HEK293T (cell line): ENCODE measurements at regions not wholly inside any gene's neighbourhood (a gene's known extent, or its start where the extent isn't known, plus 50 kb on each side); places are given as distances from the start of the nearest gene placed in this dataset.

ENCODE experiments used
- CTCF ChIA-PET: fragments of 350-600 bp; formaldehyde crosslinking; extraction: SDS; loops from one replicate; lab custom pipeline; 2021; ENCODE audit warnings: antibody characterized with exemption, inconsistent platforms; lab: Yijun Ruan, JAX
- POLR2A ChIA-PET: fragments of 350-600 bp; formaldehyde crosslinking; extraction: SDS; loops from one replicate; lab custom pipeline; 2020; ENCODE audit warnings: antibody characterized with exemption, inconsistent platforms; lab: Yijun Ruan, JAX
- DNase-seq: peaks from one replicate; pipeline ENCODE4 v3.0.0; 2012; ENCODE audit warnings: mixed read lengths; ENCODE audit errors: extremely low spot score
- ARNT ChIP-seq: fragments of 450-650 bp; IDR thresholded peaks from 2 replicates; pipeline ENCODE4 v1.6.1; 2017; ENCODE audit warnings: mild to moderate bottlenecking
- BHLHE40 ChIP-seq: fragments of 450-650 bp; IDR thresholded peaks from 2 replicates; pipeline ENCODE4 v1.6.1; 2016; ENCODE audit warnings: mild to moderate bottlenecking, moderate library complexity, borderline replicate concordance
- CTBP1 ChIP-seq: fragments of 450-650 bp; IDR thresholded peaks from 2 replicates; pipeline ENCODE4 v1.6.1; 2016; ENCODE audit warnings: borderline replicate concordance
- ELF4 ChIP-seq: fragments of 450-650 bp; IDR thresholded peaks from 2 replicates; pipeline ENCODE4 v1.6.1; 2017; ENCODE audit warnings: antibody characterized with exemption
- FOXA1 ChIP-seq: fragments of 450-650 bp; IDR thresholded peaks from 2 replicates; pipeline ENCODE4 v1.6.1; 2016; ENCODE audit warnings: mild to moderate bottlenecking
- FOXK2 ChIP-seq: fragments of 450-650 bp; IDR thresholded peaks from 2 replicates; pipeline ENCODE4 v1.6.1; 2016; ENCODE audit warnings: mild to moderate bottlenecking
- FOXM1 ChIP-seq: fragments of 450-650 bp; IDR thresholded peaks from 2 replicates; pipeline ENCODE4 v1.6.1; 2017; ENCODE audit warnings: mild to moderate bottlenecking, borderline replicate concordance
- HDGF ChIP-seq: fragments of 450-650 bp; IDR thresholded peaks from 2 replicates; pipeline ENCODE4 v1.6.1; 2017; ENCODE audit warnings: antibody characterized with exemption, borderline replicate concordance
- L3MBTL2 ChIP-seq: fragments of 450-650 bp; conservative IDR thresholded peaks from 2 replicates; pipeline ENCODE4 v1.6.1; 2016; ENCODE audit warnings: mild to moderate bottlenecking
- LEF1 ChIP-seq: fragments of 450-650 bp; IDR thresholded peaks from 2 replicates; pipeline ENCODE4 v1.6.1; 2017; ENCODE audit warnings: mild to moderate bottlenecking, borderline replicate concordance
- NFRKB ChIP-seq: fragments of 450-650 bp; IDR thresholded peaks from 2 replicates; pipeline ENCODE4 v1.6.1; 2016; ENCODE audit warnings: mild to moderate bottlenecking, moderate library complexity
- SP1 ChIP-seq: fragments of 450-650 bp; IDR thresholded peaks from 2 replicates; pipeline ENCODE4 v1.6.1; 2017
- SUZ12 ChIP-seq: fragments of 450-650 bp; IDR thresholded peaks from 2 replicates; pipeline ENCODE4 v1.6.1; 2016; ENCODE audit warnings: mild to moderate bottlenecking
- TARDBP ChIP-seq: fragments of 450-650 bp; IDR thresholded peaks from 2 replicates; pipeline ENCODE4 v1.6.1; 2016
- ZNF384 ChIP-seq: fragments of 450-650 bp; IDR thresholded peaks from 2 replicates; pipeline ENCODE4 v1.6.1; 2016
- TF ChIP-seq, protein P1 (sequence below): fragments of 450-650 bp; IDR thresholded peaks from 2 replicates; pipeline ENCODE4 v1.6.1; 2016

- no peak for TF ChIP-seq ZNF384
- TF ChIP-seq ARNT = no peak
- no peak for TF ChIP-seq LEF1
- no peak for TF ChIP-seq BHLHE40
- TF ChIP-seq SUZ12 = no peak
- POLR2A ChIA-PET = no interaction called here
- no peak for DNase-seq
- CTCF ChIA-PET = no interaction called here
Measured at GRCh38 chr13:47291107-47291656, 394.3 kb upstream of the HTR2A start.

GRCh38 chr13:47289567-47289966 lies 392.7 kb upstream of the HTR2A start:
- POLR2A ChIA-PET = no interaction called here
- CTCF ChIA-PET = interaction anchor here (0.6 kb wide), 1 partner anchor 1171 kb away, joined by 3 read pairs; no protein-coding TSS in a partner anchor
- no peak for DNase-seq
- TF ChIP-seq SUZ12 (no peak), FOXM1 (no peak), SP1 (no peak), NFRKB (no peak), FOXA1 (no peak), ARNT (no peak)
- TF ChIP-seq, protein P1, sequence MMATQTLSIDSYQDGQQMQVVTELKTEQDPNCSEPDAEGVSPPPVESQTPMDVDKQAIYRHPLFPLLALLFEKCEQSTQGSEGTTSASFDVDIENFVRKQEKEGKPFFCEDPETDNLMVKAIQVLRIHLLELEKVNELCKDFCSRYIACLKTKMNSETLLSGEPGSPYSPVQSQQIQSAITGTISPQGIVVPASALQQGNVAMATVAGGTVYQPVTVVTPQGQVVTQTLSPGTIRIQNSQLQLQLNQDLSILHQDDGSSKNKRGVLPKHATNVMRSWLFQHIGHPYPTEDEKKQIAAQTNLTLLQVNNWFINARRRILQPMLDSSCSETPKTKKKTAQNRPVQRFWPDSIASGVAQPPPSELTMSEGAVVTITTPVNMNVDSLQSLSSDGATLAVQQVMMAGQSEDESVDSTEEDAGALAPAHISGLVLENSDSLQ = no peak

DNA sequence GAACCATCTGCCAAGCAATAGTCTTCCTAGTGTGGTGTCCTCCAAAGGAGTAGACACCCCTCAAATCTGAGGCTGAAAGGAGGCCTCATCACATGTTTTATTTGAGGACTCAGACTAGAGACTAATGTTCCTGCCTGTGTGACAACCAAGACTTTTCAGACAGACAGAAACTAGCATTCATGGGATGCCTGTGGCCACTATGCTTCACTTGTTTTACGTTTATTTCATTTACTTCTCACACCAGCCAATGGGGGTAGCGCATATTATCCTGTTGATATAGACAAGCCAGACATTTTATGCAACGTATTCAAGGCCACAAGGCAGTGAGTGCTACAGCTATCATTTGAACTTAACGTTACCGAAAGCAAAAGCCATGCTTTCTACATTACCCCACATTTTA lies 391.7 kb upstream of the HTR2A start:
- TF ChIP-seq, protein P1 = no peak
- DNase-seq = no peak
- CTCF ChIA-PET = no interaction called here
- POLR2A ChIA-PET = no interaction called here

DNA sequence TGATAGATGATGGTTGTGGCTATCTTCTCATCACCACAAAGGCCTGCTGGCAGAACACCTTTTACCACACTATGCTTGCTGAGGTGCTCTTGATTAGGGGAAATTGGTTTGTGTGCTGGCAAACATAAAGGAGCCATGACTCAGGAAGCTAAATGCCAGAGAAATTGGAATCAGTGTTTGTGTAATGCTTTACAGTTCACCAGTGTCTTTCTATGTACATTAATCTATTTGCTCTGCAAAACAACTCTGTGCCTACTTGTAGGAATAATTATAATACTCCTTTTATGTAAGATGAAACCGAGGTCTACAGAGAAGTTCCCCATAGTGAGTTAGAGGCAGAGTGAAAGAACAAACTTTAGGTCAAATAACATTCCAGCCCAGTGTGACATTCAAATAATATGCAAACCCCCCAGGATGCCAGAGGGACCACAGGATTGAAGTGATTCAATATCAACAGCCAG lies 390.5 kb upstream of the HTR2A start:
- ChIA-PET POLR2A (no interaction called here), CTCF (no interaction called here)
- no peak for DNase-seq
- TF ChIP-seq SUZ12 (no peak), L3MBTL2 (no peak), ARNT (no peak), NFRKB (no peak), LEF1 (no peak)

DNA sequence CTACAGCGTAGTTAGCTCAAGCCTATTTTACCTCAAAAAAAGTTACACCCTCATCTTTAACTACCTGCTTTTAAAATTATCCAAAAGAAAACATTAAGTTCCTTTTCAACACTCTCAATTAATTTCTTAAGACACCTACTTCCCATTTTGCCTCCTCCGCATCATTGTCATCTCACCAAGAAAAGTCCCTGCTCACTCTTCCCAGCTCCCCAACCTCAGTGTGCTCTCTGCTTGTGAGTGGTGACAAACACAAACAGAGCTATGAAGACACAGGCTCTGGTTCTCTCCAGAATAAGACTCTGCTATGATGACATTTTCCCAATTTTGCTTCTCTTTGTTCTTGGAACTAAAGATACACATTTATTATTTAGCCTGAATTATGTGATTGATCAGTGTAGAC lies 385.1 kb upstream of the HTR2A start:
- TF ChIP-seq LEF1 (no peak), NFRKB (no peak), HDGF (no peak), SUZ12 (no peak), L3MBTL2 (no peak), FOXM1 (no peak), FOXK2 (no peak), ZNF384 (no peak), BHLHE40 (no peak), CTBP1 (no peak), ARNT (no peak), TARDBP (no peak), FOXA1 (no peak), SP1 (no peak), ELF4 (no peak)
- TF ChIP-seq, protein P1 = no peak
- ChIA-PET CTCF (no interaction called here), POLR2A (no interaction called here)
- DNase-seq = no peak

- DNase-seq = no peak
- no peak for TF ChIP-seq SUZ12
- TF ChIP-seq FOXA1 = no peak
- TF ChIP-seq ELF4 = no peak
- TF ChIP-seq, protein P1 = no peak
- no peak for TF ChIP-seq FOXM1
- no peak for TF ChIP-seq L3MBTL2
- TF ChIP-seq HDGF = no peak
- no peak for TF ChIP-seq BHLHE40
- TF ChIP-seq TARDBP = no peak
- no peak for TF ChIP-seq NFRKB
- no peak for TF ChIP-seq LEF1
- TF ChIP-seq FOXK2 = no peak
- no peak for TF ChIP-seq CTBP1
- TF ChIP-seq SP1 = no peak
- TF ChIP-seq ARNT = no peak
- TF ChIP-seq ZNF384 = no peak
- POLR2A ChIA-PET = no interaction called here
- CTCF ChIA-PET = no interaction called here
Measured at GRCh38 chr13:47279920-47280319, 383.1 kb upstream of the HTR2A start.

DNA sequence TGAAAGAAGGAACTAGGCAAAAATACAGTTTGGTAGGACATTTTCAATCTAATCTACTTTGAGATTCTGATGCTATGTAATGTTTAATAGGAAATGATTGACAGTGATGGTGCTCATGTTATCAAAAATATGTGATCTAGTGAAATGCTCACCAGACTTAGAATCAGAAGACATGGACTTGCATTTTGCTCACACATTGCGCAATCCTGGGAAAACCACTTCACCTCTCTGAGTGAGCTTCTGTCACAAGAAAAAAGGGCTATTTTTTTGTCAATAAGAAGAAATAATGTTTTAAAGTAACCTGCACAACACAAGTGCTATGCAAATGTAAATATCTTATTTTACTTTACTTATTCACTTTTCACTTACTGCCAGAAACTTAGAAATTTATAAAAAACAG lies 380.9 kb upstream of the HTR2A start:
- TF ChIP-seq BHLHE40 (no peak), L3MBTL2 (no peak), CTBP1 (no peak), SP1 (no peak), ARNT (no peak), ZNF384 (no peak), FOXK2 (no peak), LEF1 (no peak), FOXA1 (no peak), NFRKB (no peak), TARDBP (no peak)
- POLR2A ChIA-PET = no interaction called here
- CTCF ChIA-PET = no interaction called here
- DNase-seq = no peak
